ENCODE measurements at regions not wholly inside any gene's neighbourhood (a gene's known extent, or its start where the extent isn't known, plus 50 kb on each side); places are given as distances from the start of the nearest gene placed in this dataset.
"Not testable (repeated sequence)": the region's sequence is repeated elsewhere in the genome, so short reads cannot be mapped to it uniquely, and the experiment has no call there.

GRCh38 chr22:49512487-49513165, 315.0 kb downstream of the BRD1 start:
- no peak for DNase-seq

GRCh38 chr22:49511393-49512189, 316.1 kb downstream of the BRD1 start:
- not testable (repeated sequence) for DNase-seq

- DNase-seq, result no peak
These were observed 317.0 kb downstream of the BRD1 start for GRCh38 chr22:49510718-49511117.

GRCh38 chr22:49509016-49509415, 318.7 kb downstream of the BRD1 start:
- no peak for DNase-seq

GRCh38 chr22:49508561-49508960, 319.1 kb downstream of the BRD1 start:
- no peak for DNase-seq

- no peak for DNase-seq
These were observed 319.9 kb downstream of the BRD1 start for GRCh38 chr22:49507607-49508292.

GRCh38 chr22:49506010-49506400, 321.7 kb downstream of the BRD1 start:
- DNase-seq, result no peak

GRCh38 chr22:49505337-49506009, 322.2 kb downstream of the BRD1 start:
- no peak for DNase-seq

- DNase-seq, result no peak
These were observed 323.7 kb downstream of the BRD1 start for GRCh38 chr22:49503896-49504521.

- no peak for DNase-seq
These were observed 324.4 kb downstream of the BRD1 start for GRCh38 chr22:49503321-49503720.

GRCh38 chr22:49502126-49502826, 325.4 kb downstream of the BRD1 start:
- DNase-seq, result no peak

GRCh38 chr22:49500942-49501395, 326.7 kb downstream of the BRD1 start:
- no peak for DNase-seq

GRCh38 chr22:49500076-49500460, 327.6 kb downstream of the BRD1 start:
- DNase-seq, result no peak

- DNase-seq, result no peak
These were observed 328.1 kb downstream of the BRD1 start for GRCh38 chr22:49499433-49500075.

GRCh38 chr22:49497266-49497665, 330.4 kb downstream of the BRD1 start:
- no peak for DNase-seq

GRCh38 chr22:49494555-49494954, 333.1 kb downstream of the BRD1 start:
- DNase-seq, result no peak

GRCh38 chr22:49492741-49493251, 334.9 kb downstream of the BRD1 start:
- DNase-seq, result no peak

- no peak for DNase-seq
These were observed 335.4 kb downstream of the BRD1 start for GRCh38 chr22:49492308-49492707.

- no peak for DNase-seq
These were observed 335.9 kb downstream of the BRD1 start for GRCh38 chr22:49491726-49492125.

- no peak for DNase-seq
These were observed 336.4 kb downstream of the BRD1 start for GRCh38 chr22:49491221-49491635.

All from amygdala (tissue), 56 donors.